ENCODE measurements at regions not wholly inside any gene's neighbourhood (a gene's known extent, or its start where the extent isn't known, plus 50 kb on each side); places are given as distances from the start of the nearest gene placed in this dataset.

GRCh38 chr6:108767418-108768165, 80.6 kb upstream of the ARMC2 start:
- Histone ChIP-seq H3K9me3 (replicated peaks; ENCODE audit: low read length) (no peaks in the 10 kb centered on the region), H3K4me2 (ENCODE audit: low read length) (no peak overlapping the region), H3K27me3 (ENCODE audit: control insufficient read depth, insufficient read depth, low read length) (no peaks in the 10 kb centered on the region), H3K9ac (ENCODE audit: low read depth, low read length) (no peak overlapping the region), H3K4me1 (ENCODE audit: control insufficient read depth, insufficient read depth, low read length) (peaks cover 8% of the 10 kb centered on the region), H3K4me3 (ENCODE audit: low read length) (no peak overlapping the region), H3K36me3 (ENCODE audit: insufficient read depth, low read length) (no peaks in the 10 kb centered on the region)

GRCh38 chr6:108768166-108768555, 80.1 kb upstream of the ARMC2 start:
- no peaks in the 10 kb centered on the region for H3K27me3 ChIP-seq (ENCODE audit: control insufficient read depth, insufficient read depth, low read length)
- H3K4me2 ChIP-seq (ENCODE audit: low read length): no peak overlapping the region
- H3K4me3 ChIP-seq (ENCODE audit: low read length): no peak overlapping the region
- peaks cover 8% of the 10 kb centered on the region for H3K4me1 ChIP-seq (ENCODE audit: control insufficient read depth, insufficient read depth, low read length)
- H3K9ac ChIP-seq (ENCODE audit: low read depth, low read length): no peak overlapping the region
- no peaks in the 10 kb centered on the region for H3K9me3 ChIP-seq (replicated peaks; ENCODE audit: low read length)
- H3K36me3 ChIP-seq (ENCODE audit: insufficient read depth, low read length): no peaks in the 10 kb centered on the region

GRCh38 chr6:108768792-108769524, 79.3 kb upstream of the ARMC2 start:
- Histone ChIP-seq H3K9ac (ENCODE audit: low read depth, low read length) (no peak overlapping the region), H3K4me3 (ENCODE audit: low read length) (no peak overlapping the region), H3K36me3 (ENCODE audit: insufficient read depth, low read length) (no peaks in the 10 kb centered on the region), H3K9me3 (replicated peaks; ENCODE audit: low read length) (no peaks in the 10 kb centered on the region), H3K4me1 (ENCODE audit: control insufficient read depth, insufficient read depth, low read length) (peaks cover 8% of the 10 kb centered on the region), H3K27me3 (ENCODE audit: control insufficient read depth, insufficient read depth, low read length) (no peaks in the 10 kb centered on the region), H3K4me2 (ENCODE audit: low read length) (no peak overlapping the region)

DNA sequence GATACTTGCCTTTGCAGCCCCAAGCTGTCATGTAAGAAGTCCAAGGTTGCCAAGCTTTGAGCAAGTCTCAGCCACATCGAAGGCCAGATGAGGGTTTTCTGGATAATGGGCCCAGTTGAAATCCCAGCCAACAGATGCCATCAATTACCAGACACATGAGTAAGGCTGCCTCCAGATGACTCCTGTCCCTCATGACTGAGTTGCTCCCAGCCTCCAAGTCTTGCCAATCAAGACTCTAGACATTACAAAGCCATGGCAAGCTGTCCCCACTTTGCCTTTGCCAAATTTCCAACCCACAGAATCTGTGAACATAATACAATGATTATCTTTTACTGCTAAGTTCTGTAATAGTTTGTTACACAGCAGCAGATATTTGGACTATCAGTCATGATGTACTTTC, 76.8 kb upstream of the ARMC2 start:
- Histone ChIP-seq H3K4me2 (ENCODE audit: low read length) (no peak overlapping the region), H3K27me3 (ENCODE audit: control insufficient read depth, insufficient read depth, low read length) (no peaks in the 10 kb centered on the region), H3K9me3 (replicated peaks; ENCODE audit: low read length) (no peaks in the 10 kb centered on the region), H3K4me1 (ENCODE audit: control insufficient read depth, insufficient read depth, low read length) (no peaks in the 10 kb centered on the region), H3K4me3 (ENCODE audit: low read length) (no peak overlapping the region), H3K9ac (ENCODE audit: low read depth, low read length) (no peak overlapping the region), H3K36me3 (ENCODE audit: insufficient read depth, low read length) (no peaks in the 10 kb centered on the region)

DNA sequence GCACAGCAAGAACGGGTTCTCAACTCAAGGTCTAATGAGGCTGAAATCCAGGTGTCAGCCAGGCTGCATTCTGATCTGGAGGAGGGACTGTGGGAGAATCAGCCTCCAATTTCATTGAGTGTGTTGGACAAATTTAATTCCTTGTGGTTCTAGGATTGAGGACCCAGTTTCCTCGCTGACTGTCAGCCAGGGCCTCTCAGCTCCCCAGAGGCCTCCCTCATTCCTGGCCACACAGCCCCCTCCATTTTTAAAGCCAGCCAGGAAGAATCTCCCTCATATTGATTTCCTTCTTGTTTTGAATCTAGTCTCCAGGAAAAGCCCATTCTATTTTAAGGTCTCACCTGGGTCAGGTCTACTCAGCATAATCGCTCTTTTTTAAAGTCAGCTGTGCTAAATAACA, 73.7 kb upstream of the ARMC2 start:
- H3K9me3 ChIP-seq (replicated peaks; ENCODE audit: low read length): no peaks in the 10 kb centered on the region
- no peaks in the 10 kb centered on the region for H3K27me3 ChIP-seq (ENCODE audit: control insufficient read depth, insufficient read depth, low read length)
- no peaks in the 10 kb centered on the region for H3K36me3 ChIP-seq (ENCODE audit: insufficient read depth, low read length)
- H3K4me3 ChIP-seq (ENCODE audit: low read length): no peak overlapping the region
- H3K9ac ChIP-seq (ENCODE audit: low read depth, low read length): no peak overlapping the region
- no peak overlapping the region for H3K4me2 ChIP-seq (ENCODE audit: low read length)
- H3K4me1 ChIP-seq (ENCODE audit: control insufficient read depth, insufficient read depth, low read length): peaks cover 2% of the 10 kb centered on the region

DNA sequence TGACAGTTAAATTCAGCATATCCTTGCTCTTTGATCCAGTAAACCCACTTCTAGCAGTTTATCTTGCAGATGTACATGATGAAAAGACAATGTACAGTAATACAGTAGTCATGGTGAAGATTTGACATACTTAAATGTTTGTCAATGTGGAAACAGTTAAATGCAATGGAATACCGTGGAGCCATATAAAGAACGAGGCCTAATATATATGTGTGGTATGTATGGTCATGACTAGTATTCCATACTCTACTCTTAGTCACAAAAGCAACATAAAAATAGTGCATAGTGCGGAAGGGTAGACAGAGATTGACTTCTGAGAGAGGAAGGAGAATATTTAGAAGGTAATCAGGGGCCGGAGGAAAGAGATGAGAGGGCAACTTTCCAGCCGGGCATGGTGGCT, 70.7 kb upstream of the ARMC2 start:
- Histone ChIP-seq H3K36me3 (ENCODE audit: insufficient read depth, low read length) (no peaks in the 10 kb centered on the region), H3K9me3 (replicated peaks; ENCODE audit: low read length) (no peaks in the 10 kb centered on the region), H3K9ac (ENCODE audit: low read depth, low read length) (no peak overlapping the region), H3K4me1 (ENCODE audit: control insufficient read depth, insufficient read depth, low read length) (peaks cover 20% of the 10 kb centered on the region), H3K27me3 (ENCODE audit: control insufficient read depth, insufficient read depth, low read length) (no peaks in the 10 kb centered on the region), H3K4me3 (ENCODE audit: low read length) (no peak overlapping the region), H3K4me2 (ENCODE audit: low read length) (no peak overlapping the region)

GRCh38 chr6:108778421-108779186, 69.6 kb upstream of the ARMC2 start:
- no peaks in the 10 kb centered on the region for H3K27me3 ChIP-seq (ENCODE audit: control insufficient read depth, insufficient read depth, low read length)
- H3K9ac ChIP-seq (ENCODE audit: low read depth, low read length): no peak overlapping the region
- H3K36me3 ChIP-seq (ENCODE audit: insufficient read depth, low read length): no peaks in the 10 kb centered on the region
- H3K4me2 ChIP-seq (ENCODE audit: low read length): no peak overlapping the region
- no peak overlapping the region for H3K4me3 ChIP-seq (ENCODE audit: low read length)
- H3K9me3 ChIP-seq (replicated peaks; ENCODE audit: low read length): no peaks in the 10 kb centered on the region
- peaks cover 31% of the 10 kb centered on the region for H3K4me1 ChIP-seq (ENCODE audit: control insufficient read depth, insufficient read depth, low read length)

DNA sequence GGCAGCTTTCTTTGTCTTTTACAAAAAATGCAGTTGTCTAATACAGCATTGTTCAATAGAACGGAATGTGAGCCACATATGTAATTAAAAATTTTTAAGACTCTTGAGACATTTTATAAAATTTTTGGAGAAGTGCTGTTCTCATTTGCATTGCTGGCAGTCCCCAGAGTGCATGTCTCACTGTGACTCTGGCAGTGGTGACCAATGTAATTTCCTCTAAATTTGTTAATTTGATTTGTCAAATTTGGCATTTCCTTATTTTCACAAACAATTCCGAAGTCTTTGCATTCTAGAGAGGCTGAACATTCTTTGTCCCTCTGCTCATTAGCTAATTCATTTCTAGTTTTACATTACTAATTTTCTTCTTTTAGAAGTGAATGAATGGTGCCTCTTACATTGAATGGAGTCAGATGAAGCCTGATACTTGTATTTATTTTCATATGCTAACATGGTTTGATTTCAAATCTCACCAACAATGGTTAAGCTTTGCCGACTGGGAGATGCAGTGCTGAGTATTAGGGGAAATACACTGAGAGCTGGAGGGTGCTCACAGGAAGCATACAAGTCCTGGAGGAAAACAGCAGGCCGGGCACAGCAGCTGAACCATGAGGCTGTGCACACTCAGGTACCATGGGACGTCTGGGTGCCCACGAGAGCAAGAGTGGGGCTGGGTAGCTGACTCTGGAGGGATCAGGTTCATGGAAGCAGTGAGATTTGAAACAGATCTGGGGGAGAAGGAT, 68.5 kb upstream of the ARMC2 start:
- Histone ChIP-seq H3K27me3 (ENCODE audit: control insufficient read depth, insufficient read depth, low read length) (no peaks in the 10 kb centered on the region), H3K4me3 (ENCODE audit: low read length) (no peak overlapping the region), H3K36me3 (ENCODE audit: insufficient read depth, low read length) (no peaks in the 10 kb centered on the region), H3K4me2 (ENCODE audit: low read length) (no peak overlapping the region), H3K4me1 (ENCODE audit: control insufficient read depth, insufficient read depth, low read length) (peaks cover 32% of the 10 kb centered on the region), H3K9me3 (replicated peaks; ENCODE audit: low read length) (no peaks in the 10 kb centered on the region), H3K9ac (ENCODE audit: low read depth, low read length) (no peak overlapping the region)

DNA sequence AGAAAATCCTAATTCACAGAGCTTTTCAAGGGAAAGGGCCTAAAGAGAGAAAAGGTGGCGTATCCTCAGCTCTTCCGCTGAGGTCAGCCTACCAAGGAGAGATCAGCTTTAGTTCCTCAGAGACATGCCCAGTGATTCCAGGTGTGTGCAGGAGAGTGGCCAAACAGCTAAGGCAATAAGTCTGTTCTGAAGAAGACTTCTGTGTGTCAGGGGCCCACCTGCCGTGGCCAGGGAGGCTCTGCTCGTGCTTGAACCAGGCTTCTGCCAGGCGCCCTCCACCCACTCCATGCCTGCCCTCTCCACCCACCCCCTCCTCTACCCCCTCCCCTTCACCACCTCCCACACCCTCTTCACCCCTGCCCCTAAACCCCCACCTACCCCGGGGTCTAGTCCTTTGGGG, 67.4 kb upstream of the ARMC2 start:
- Histone ChIP-seq H3K9ac (ENCODE audit: low read depth, low read length) (no peak overlapping the region), H3K9me3 (replicated peaks; ENCODE audit: low read length) (no peaks in the 10 kb centered on the region), H3K36me3 (ENCODE audit: insufficient read depth, low read length) (no peaks in the 10 kb centered on the region), H3K4me3 (ENCODE audit: low read length) (no peak overlapping the region), H3K4me2 (ENCODE audit: low read length) (no peak overlapping the region), H3K27me3 (ENCODE audit: control insufficient read depth, insufficient read depth, low read length) (no peaks in the 10 kb centered on the region), H3K4me1 (ENCODE audit: control insufficient read depth, insufficient read depth, low read length) (peaks cover 32% of the 10 kb centered on the region)

DNA sequence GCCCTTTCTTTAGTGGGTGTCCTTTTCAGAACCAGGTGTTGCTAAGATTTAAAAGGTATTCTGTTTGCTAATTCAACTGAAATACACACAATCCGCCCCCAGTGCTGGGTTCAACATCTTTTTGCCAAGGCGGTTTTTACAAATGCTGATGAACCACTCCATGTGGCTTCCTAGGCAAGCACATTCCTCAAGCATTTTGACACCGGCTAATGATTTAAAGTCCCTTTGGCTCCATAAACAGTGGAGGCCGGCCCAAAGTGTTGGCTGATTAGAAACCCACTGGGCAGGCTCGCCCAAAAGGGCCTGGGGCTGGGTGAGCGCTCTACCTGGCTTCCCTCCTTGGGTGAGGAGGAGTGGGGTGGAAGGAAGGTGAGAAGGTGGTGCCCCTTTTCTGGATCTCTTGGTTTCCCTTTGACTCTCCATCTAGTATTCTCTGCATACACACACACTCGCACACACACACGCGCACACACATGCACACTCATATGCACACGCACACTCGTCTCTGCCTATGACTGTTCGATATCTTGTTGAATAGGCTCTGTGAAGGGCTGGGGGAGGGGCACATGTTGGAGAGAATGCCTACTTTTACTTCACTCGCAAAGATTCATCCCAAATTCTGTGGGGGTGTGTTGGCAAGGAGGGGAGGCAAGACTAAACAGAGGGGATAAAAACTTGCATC, 66.7 kb upstream of the ARMC2 start:
- peak overlapping the region; percentile 62 for H3K9ac ChIP-seq (ENCODE audit: low read depth, low read length)
- peak overlapping the region; percentile 72 for H3K4me3 ChIP-seq (ENCODE audit: low read length)
- no peaks in the 10 kb centered on the region for H3K27me3 ChIP-seq (ENCODE audit: control insufficient read depth, insufficient read depth, low read length)
- no peaks in the 10 kb centered on the region for H3K36me3 ChIP-seq (ENCODE audit: insufficient read depth, low read length)
- H3K9me3 ChIP-seq (replicated peaks; ENCODE audit: low read length): no peaks in the 10 kb centered on the region
- H3K4me2 ChIP-seq (ENCODE audit: low read length): peak overlapping the region; percentile 86
- H3K4me1 ChIP-seq (ENCODE audit: control insufficient read depth, insufficient read depth, low read length): peaks cover 32% of the 10 kb centered on the region
